Activated T-cell treated with anti-CD3 and anti-CD28 coated beads, Interleukin-2, amount 50 U/mL, for 24 hours (primary cell): ENCODE measurements at regions not wholly inside any gene's neighbourhood (a gene's known extent, or its start where the extent isn't known, plus 50 kb on each side); places are given as distances from the start of the nearest gene placed in this dataset.

Source experiments
- DNase-seq: peaks from one replicate; pipeline ENCODE4 v3.0.0-alpha.2; 2020
- H3K27ac Mint-ChIP-seq: 2 replicates; pipeline ENCODE4 v1.8.0; 2020; ENCODE audit warnings: mild to moderate bottlenecking, mixed read lengths
- H3K27me3 Mint-ChIP-seq: 2 replicates; pipeline ENCODE4 v1.8.0; 2020; ENCODE audit warnings: mixed read lengths
- H3K36me3 Mint-ChIP-seq: 2 replicates; pipeline ENCODE4 v1.8.0; 2020; ENCODE audit warnings: low read depth, mixed read lengths
- H3K4me1 Mint-ChIP-seq: 2 replicates; pipeline ENCODE4 v1.8.0; 2020; ENCODE audit warnings: low read depth, mixed read lengths
- H3K4me3 Mint-ChIP-seq: 2 replicates; pipeline ENCODE4 v1.8.0; 2020; ENCODE audit warnings: mild to moderate bottlenecking, moderate library complexity, mixed read lengths
- H3K9me3 Mint-ChIP-seq: 2 replicates; pipeline ENCODE4 v1.8.0; 2020; ENCODE audit warnings: mixed read lengths

DNA sequence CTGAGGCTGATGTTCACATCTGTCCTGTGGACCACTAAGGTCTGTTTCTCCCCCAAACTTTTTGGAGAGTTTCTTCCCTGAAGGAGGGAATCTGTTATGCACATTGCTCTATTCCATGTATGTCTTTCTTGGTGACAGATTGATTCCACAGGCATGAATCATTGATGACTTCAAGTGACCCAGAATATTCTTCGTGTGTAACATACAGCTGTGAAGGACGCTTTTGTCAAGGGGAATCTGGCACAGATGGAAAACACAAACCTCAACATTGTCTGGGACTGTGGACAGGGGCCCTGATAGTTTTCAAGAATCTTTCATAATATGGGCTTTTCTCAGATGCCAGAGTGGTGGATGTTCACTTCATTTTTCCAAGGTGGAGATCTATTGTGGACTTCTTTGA, 223.1 kb upstream of the MAF start:
- Mint-ChIP-seq H3K4me1 (no peaks in the 10 kb centered on the region), H3K27me3 (peaks cover 7% of the 10 kb centered on the region), H3K27ac (no peak overlapping the region), H3K36me3 (no peaks in the 10 kb centered on the region), H3K9me3 (no peaks in the 10 kb centered on the region), H3K4me3 (no peak overlapping the region)
- DNase-seq = no peak

DNA sequence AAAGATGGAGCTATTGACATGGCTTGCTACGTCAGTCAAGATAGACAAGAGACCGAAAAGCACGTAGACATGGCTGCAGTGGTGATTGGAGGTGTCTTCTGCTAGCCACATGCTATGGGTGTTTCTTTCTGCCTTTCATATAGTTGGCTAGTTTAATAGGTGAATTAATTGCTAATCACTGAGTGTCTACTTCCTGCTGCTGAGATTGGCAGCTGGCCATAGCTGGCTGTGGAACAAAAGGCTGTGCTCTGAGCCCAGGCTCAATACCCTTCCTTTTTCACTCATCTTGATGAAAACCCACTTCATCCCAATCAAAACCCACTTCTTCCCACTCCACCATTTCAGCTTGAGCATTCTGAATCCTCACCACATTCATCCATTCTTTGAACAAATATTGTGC, 221.4 kb upstream of the MAF start:
- peaks cover 7% of the 10 kb centered on the region for H3K27me3 Mint-ChIP-seq
- no peak for DNase-seq
- H3K9me3 Mint-ChIP-seq = no peaks in the 10 kb centered on the region

DNA sequence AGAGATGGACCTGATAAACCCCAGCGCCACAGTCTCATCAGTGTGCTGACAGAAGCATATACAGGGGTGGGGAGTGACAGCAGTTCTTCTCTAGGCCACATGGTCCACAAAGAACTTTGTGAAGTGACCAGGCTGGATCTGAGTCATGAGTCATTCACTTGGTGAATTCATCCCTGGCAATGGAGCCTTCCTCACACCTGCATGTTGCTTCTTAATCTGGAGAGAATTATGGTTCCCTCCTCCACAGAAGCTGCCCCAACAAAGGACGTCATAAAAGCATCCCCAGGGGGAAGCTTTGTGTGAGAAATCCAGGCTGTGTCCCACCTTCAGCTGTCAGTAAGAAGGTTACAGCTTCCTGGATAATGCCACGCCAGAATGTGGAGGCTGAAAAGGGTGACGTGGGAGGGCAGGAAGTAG, 215.6 kb upstream of the MAF start:
- Mint-ChIP-seq H3K36me3 (no peaks in the 10 kb centered on the region), H3K9me3 (no peaks in the 10 kb centered on the region), H3K4me3 (no peak overlapping the region), H3K27me3 (peaks cover 22% of the 10 kb centered on the region), H3K27ac (no peak overlapping the region), H3K4me1 (no peaks in the 10 kb centered on the region)
- no peak for DNase-seq

More for the DNA sequence above, 221.4 kb upstream of the MAF start:
- Mint-ChIP-seq H3K27ac (no peak overlapping the region), H3K4me3 (no peak overlapping the region), H3K4me1 (no peaks in the 10 kb centered on the region), H3K36me3 (no peaks in the 10 kb centered on the region)

DNA sequence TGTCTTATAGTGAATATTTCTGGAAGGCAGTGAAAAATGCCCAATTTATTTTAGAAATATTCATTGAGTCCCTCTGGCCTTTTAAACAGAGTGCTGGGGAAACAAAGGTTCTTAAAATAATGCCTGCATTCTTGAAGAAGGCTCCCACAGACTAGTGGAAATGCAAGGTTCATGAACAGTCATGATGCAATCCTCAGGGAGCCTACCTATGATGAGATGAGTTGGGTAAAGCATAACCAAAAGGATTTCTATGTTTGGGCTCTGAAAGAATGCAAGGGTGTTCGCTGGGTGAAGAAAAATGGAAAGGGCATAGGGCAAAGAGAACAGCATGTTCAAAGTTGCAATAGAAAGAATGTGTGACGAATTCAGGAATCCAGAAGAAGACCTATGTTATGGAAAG, 214.5 kb upstream of the MAF start:
- H3K36me3 Mint-ChIP-seq = no peaks in the 10 kb centered on the region
- H3K9me3 Mint-ChIP-seq = no peaks in the 10 kb centered on the region
- H3K27me3 Mint-ChIP-seq = peaks cover 20% of the 10 kb centered on the region
- no peak overlapping the region for H3K4me3 Mint-ChIP-seq
- no peak overlapping the region for H3K27ac Mint-ChIP-seq
- no peaks in the 10 kb centered on the region for H3K4me1 Mint-ChIP-seq
- DNase-seq = no peak

DNA sequence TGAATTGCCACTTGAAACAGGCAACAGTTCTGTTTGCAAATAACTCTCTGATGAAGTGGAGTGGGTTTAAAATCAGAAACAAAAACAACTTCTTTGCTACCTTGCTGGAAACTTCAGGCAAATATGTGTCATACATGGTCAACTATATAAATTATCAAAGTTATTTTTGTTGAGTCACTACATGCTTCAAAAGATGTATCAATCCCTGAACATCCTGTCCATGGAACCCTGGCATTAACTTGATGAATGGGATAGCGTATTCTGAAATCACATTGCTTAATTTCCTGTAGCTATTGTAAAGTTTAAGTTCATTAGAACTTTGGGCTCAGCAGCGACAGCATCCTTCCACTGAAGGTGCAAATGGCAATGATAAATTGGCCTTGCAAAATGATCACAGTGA, 213.6 kb upstream of the MAF start:
- Mint-ChIP-seq H3K4me3 (no peak overlapping the region), H3K27ac (no peak overlapping the region), H3K36me3 (no peaks in the 10 kb centered on the region), H3K9me3 (no peaks in the 10 kb centered on the region), H3K4me1 (no peaks in the 10 kb centered on the region), H3K27me3 (peaks cover 19% of the 10 kb centered on the region)
- DNase-seq = no peak

DNA sequence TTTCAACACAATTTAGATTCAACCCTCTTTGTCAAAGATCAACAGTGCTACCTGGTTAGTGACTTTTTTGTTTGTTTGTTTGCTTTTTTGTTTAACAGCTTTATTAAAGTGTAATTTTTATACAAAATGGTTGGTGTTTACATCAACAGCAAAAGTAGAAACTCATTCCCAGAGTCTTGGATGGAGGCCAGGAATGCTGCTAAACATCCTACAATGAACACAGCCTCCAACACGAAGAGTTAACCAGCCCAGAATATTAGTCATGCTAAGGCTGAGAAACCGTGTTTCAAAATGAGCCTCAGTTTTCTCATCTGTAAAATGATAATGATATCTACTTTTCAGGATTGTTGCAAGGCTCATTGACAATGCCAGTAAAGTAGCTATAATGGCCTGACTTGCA, 211.0 kb upstream of the MAF start:
- no peak for DNase-seq
- Mint-ChIP-seq H3K4me3 (no peak overlapping the region), H3K27ac (no peak overlapping the region), H3K9me3 (no peaks in the 10 kb centered on the region), H3K36me3 (no peaks in the 10 kb centered on the region), H3K4me1 (no peaks in the 10 kb centered on the region), H3K27me3 (peaks cover 22% of the 10 kb centered on the region)

DNA sequence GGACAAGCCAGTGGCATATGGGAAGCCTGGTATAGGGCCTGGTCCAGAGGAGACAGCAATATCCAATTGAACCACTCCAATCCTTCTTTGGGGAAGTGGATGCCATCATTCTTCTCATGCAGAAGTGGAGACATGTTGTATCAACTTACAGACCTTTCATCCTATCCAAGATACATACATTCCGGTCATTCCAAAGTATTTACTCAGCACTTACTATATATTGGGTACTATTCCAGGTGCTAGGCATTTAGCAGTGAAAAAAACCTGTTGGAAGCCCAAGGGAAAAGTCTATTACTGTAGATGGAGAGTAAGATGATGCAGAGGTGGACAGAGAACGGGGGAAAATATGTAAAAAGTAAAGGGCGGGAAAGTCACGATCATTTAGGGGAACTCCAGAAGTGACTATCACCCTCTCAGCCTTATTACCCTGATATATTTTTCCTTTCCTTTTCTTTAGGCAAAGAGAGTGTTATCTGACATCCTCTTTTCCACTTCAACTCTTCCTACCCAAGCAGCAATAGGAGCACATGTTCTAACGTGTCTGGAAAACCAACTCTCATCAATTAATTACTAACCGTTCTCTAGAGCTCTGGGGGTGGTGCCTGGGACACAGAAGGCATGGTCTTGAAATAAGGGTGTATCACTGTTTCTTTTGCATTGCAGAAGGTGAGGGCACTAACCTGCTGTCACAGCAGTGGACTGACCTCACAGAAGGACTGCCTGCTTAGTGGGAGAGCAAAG, 210.1 kb upstream of the MAF start:
- Mint-ChIP-seq H3K9me3 (no peaks in the 10 kb centered on the region), H3K27ac (no peak overlapping the region), H3K4me3 (no peak overlapping the region), H3K36me3 (no peaks in the 10 kb centered on the region), H3K27me3 (peaks cover 27% of the 10 kb centered on the region), H3K4me1 (no peaks in the 10 kb centered on the region)
- DNase-seq = no peak

DNA sequence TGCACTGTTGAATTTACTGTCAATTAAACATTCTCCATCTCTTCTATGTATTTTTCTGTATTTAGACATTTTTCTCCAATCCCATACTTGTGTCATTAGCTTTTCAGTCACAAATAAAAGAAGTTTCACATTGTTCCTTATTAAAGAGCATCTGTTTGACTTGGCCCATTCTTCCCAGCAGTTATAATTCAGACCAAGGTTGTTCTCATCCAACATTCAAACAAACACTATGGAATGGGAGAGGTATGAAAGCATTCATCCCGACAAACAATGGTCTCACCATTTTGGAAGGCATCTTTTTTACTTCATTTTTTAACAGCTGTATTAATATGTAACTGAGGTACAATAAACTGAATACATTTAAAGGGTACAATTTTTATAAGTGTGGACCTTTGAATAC, 208.8 kb upstream of the MAF start:
- H3K27ac Mint-ChIP-seq = no peak overlapping the region
- H3K4me1 Mint-ChIP-seq = no peaks in the 10 kb centered on the region
- peaks cover 35% of the 10 kb centered on the region for H3K27me3 Mint-ChIP-seq
- H3K36me3 Mint-ChIP-seq = no peaks in the 10 kb centered on the region
- H3K4me3 Mint-ChIP-seq = no peak overlapping the region
- no peaks in the 10 kb centered on the region for H3K9me3 Mint-ChIP-seq
- no peak for DNase-seq

DNA sequence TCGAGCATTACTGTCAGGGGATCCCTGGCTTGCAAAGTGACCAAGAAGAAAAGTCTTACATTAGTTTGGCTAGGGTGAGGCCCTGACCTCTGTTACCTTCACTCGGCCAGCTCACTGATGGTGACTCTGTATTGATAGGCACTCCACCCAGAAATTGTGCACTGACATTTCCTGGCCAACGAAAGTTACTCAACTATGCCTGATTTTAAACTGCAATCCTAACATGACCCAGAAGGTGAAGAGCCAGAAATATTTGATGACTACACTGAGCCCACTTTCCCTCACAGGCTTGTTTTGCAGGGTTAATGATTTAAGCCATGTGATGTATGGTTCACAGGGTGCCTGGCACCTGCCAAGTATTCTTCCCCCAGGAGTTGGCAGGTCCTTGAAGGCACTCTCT, 208.2 kb upstream of the MAF start:
- Mint-ChIP-seq H3K36me3 (no peaks in the 10 kb centered on the region), H3K9me3 (no peaks in the 10 kb centered on the region), H3K4me1 (no peaks in the 10 kb centered on the region), H3K27ac (no peak overlapping the region), H3K4me3 (no peak overlapping the region), H3K27me3 (peaks cover 35% of the 10 kb centered on the region)
- DNase-seq = no peak

DNA sequence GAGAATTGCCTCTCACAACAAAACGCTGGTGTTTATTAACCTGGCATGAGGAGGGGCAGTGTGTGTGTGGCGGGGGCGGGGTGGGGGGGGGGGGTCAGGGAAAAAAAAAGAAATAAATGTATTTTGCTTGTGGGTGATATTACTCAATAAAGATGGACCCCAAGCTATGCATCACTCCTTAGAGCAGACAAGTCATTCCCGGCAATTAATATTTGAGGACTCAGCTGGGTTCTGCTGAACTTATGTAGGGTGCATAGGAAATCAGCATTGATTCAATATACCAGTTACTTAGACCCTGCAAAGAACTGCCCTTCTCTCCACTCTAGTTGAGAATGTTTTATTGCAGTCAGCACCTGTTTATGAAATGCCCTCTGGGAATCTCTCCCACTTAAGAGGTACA, 206.2 kb upstream of the MAF start:
- Mint-ChIP-seq H3K9me3 (no peaks in the 10 kb centered on the region), H3K27me3 (peaks cover 20% of the 10 kb centered on the region), H3K27ac (no peak overlapping the region), H3K4me3 (no peak overlapping the region), H3K4me1 (no peaks in the 10 kb centered on the region), H3K36me3 (no peaks in the 10 kb centered on the region)
- no peak for DNase-seq

DNA sequence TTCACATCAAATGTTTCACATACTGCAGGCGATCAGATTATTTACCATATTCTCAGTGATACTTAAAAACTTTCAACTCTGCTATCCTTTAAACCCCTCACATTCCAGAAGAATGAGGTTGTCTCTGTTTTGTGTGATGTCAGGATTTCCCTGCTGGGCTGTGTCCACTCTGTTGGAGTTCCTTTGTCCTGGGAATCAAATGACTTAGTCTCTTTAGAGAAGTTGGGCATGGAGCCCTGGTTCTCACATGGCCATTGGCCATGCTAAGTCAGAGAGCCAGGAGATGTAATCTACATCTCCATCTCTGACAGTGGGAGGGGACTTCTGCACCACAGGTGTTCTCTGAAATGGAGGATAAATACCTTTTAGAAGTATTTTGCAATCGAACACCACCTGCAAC, 205.1 kb upstream of the MAF start:
- no peak for DNase-seq
- H3K9me3 Mint-ChIP-seq = no peaks in the 10 kb centered on the region
- no peak overlapping the region for H3K27ac Mint-ChIP-seq
- H3K27me3 Mint-ChIP-seq = peaks cover 20% of the 10 kb centered on the region
- no peaks in the 10 kb centered on the region for H3K4me1 Mint-ChIP-seq
- H3K4me3 Mint-ChIP-seq = no peak overlapping the region
- H3K36me3 Mint-ChIP-seq = no peaks in the 10 kb centered on the region

DNA sequence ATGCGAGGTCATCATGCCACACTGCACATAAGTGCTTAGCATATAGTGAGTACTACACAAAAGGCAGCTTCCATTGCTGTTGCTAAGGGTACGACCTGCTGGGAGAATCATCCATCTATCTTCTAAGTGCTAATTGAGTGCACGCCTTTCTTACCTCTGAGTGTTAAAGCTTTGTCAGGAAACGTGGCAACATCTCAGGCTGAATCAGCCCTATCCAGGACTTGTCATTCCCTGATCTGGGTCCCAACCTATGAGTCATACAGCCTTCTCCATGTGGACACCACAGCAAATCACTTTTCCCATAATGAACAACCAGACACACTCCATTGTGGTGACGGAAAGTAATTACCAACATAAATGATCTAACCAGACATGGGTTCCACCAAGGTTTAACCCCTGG, 201.1 kb upstream of the MAF start:
- Mint-ChIP-seq H3K27ac (no peak overlapping the region), H3K36me3 (no peaks in the 10 kb centered on the region), H3K4me3 (no peak overlapping the region), H3K4me1 (no peaks in the 10 kb centered on the region), H3K9me3 (no peaks in the 10 kb centered on the region), H3K27me3 (peaks cover 14% of the 10 kb centered on the region)
- no peak for DNase-seq

DNA sequence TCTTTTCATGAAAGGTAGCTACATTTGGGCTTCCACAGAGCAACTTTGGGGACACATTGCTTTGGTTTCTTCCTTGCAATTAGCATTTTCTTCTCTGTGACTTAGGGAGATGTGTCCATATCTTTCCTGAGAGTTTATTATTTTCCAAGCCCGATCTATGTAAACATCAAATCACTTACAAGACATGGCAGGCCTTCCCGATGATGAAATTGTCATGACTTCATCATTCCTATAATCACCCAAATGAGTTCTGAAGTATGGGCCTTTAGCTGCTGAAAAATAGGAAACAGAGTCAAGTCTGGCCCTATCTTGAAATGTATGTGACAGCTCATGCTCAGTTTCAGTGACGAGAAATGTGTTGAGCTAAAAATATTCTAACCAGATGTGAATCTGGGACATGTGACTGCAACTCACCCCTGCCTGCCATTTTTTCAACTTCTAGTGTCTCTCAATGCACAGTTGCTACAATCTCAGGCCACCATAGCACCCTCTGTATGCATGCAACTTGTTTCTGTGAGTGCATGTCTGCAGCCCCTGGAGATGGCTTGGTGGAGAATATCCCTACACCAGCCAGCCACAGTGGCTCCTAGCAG, 199.6 kb upstream of the MAF start:
- peaks cover 6% of the 10 kb centered on the region for H3K27me3 Mint-ChIP-seq
- no peak overlapping the region for H3K4me3 Mint-ChIP-seq
- H3K4me1 Mint-ChIP-seq = no peaks in the 10 kb centered on the region
- H3K27ac Mint-ChIP-seq = no peak overlapping the region
- H3K36me3 Mint-ChIP-seq = no peaks in the 10 kb centered on the region
- H3K9me3 Mint-ChIP-seq = no peaks in the 10 kb centered on the region
- no peak for DNase-seq

DNA sequence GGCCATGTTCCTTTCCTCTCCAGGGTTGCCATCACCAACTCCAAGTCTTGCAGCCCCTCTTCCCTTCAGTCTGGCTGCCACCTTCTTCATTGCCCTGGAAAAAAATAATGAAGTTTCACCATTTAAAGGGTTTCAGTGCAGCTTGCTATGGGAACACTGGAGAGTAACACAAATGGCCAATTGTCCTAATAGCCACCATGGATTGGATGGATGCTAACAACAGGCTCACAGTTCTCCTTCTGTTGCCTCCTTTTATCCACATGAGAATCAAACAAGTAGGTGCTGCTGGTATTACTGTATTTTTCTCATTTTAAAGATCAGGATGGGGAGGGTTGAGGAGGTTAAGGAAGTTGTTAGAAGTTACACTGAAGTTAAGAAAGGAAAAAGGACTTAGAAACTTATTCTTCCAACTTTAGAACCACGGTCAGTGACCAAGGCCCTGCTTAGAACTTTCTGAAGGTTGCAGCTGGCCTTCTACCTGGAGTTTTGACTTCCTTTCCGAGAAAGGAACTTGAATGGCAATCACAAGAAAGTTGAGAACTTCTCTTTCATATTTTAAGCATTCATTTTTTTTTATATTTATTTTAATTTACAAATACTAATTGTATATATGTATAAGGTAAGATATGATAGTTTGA, 198.0 kb upstream of the MAF start:
- H3K27ac Mint-ChIP-seq = no peak overlapping the region
- no peaks in the 10 kb centered on the region for H3K36me3 Mint-ChIP-seq
- H3K4me3 Mint-ChIP-seq = no peak overlapping the region
- no peak for DNase-seq
- H3K4me1 Mint-ChIP-seq = no peaks in the 10 kb centered on the region
- H3K9me3 Mint-ChIP-seq = no peaks in the 10 kb centered on the region
- peaks cover 6% of the 10 kb centered on the region for H3K27me3 Mint-ChIP-seq

DNA sequence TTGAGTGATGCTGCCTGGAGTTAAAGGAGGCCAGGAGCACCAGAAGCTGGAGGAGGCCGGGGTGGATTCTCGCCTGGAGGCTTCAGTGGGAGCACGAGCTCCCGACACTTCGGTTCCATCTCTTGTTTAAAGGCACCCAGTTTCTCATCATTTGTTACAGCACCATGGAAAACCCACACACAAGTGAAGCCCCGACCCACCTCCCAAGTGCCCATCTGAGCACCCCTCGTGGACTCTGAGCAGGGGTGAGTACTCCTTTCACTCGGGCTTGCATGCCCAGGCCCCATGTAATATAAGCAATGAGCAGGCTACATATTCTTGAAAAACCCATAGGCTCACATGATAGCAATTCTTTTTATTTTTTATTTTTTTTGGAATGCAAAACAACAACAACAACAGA, 196.9 kb upstream of the MAF start:
- no peak overlapping the region for H3K4me3 Mint-ChIP-seq
- H3K27me3 Mint-ChIP-seq = peaks cover 6% of the 10 kb centered on the region
- no peak for DNase-seq
- no peaks in the 10 kb centered on the region for H3K4me1 Mint-ChIP-seq
- H3K36me3 Mint-ChIP-seq = no peaks in the 10 kb centered on the region
- H3K9me3 Mint-ChIP-seq = no peaks in the 10 kb centered on the region
- no peak overlapping the region for H3K27ac Mint-ChIP-seq
